ENCODE measurements at regions not wholly inside any gene's neighbourhood (a gene's known extent, or its start where the extent isn't known, plus 50 kb on each side); places are given as distances from the start of the nearest gene placed in this dataset.

DNA sequence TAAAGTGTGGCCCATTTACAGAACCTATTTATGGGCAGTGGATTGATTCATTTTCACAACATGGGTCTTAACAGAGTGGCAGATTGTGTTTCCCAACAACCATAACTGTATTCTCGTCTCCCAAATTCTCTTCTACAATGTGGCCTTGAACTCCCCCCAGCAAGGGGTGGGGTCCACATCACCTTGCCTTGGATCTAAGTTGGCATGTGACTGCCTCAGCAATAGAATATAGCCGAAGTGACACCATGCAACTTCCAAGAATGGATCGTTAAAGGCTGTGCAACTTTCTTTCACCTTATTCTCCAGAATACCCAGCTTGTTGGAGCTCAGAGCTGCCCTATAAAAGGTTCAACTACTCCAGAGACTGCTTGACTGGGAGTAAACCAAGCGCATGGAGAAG is 72.0 kb upstream of the CDH5 start:
- TF ChIP-seq NFYB (CRISPR knock-in tag; conservative IDR thresholded peaks at IDR 0.05; ENCODE audit: low read depth) (no peak), GRHL2 (CRISPR knock-in tag; IDR thresholded peaks at IDR 0.05; ENCODE audit: insufficient replicate concordance, severe bottlenecking) (no peak), ETV6 (CRISPR knock-in tag; IDR thresholded peaks at IDR 0.05) (no peak), TEAD1 (CRISPR knock-in tag; IDR thresholded peaks at IDR 0.05) (no peak), SMAD4 (CRISPR knock-in tag; IDR thresholded peaks at IDR 0.05) (no peak), ZNF232 (CRISPR knock-in tag; IDR thresholded peaks at IDR 0.05) (no peak), ZNF219 (CRISPR knock-in tag; IDR thresholded peaks at IDR 0.05; ENCODE audit: borderline replicate concordance) (no peak)
- TF ChIP-seq, protein P1, sequence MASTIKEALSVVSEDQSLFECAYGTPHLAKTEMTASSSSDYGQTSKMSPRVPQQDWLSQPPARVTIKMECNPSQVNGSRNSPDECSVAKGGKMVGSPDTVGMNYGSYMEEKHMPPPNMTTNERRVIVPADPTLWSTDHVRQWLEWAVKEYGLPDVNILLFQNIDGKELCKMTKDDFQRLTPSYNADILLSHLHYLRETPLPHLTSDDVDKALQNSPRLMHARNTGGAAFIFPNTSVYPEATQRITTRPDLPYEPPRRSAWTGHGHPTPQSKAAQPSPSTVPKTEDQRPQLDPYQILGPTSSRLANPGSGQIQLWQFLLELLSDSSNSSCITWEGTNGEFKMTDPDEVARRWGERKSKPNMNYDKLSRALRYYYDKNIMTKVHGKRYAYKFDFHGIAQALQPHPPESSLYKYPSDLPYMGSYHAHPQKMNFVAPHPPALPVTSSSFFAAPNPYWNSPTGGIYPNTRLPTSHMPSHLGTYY (CRISPR knock-in tag; IDR thresholded peaks at IDR 0.05), result no peak
- TF ChIP-seq, protein P2, sequence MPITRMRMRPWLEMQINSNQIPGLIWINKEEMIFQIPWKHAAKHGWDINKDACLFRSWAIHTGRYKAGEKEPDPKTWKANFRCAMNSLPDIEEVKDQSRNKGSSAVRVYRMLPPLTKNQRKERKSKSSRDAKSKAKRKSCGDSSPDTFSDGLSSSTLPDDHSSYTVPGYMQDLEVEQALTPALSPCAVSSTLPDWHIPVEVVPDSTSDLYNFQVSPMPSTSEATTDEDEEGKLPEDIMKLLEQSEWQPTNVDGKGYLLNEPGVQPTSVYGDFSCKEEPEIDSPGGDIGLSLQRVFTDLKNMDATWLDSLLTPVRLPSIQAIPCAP (CRISPR knock-in tag; IDR thresholded peaks at IDR 0.05), result no peak
- ATAC-seq (no peak), DNase-seq (ENCODE audit: low spot score) (no peak)
- CTCF ChIA-PET, result no interaction called here
- Mint-ChIP-seq H3K27ac (no peak overlapping the region), H3K4me1 (no peaks in the 10 kb centered on the region), H3K4me3 (no peak overlapping the region), H3K9me3 (peaks cover 5% of the 10 kb centered on the region), H3K27me3 (ENCODE audit: low read depth) (peaks cover 3% of the 10 kb centered on the region; the same call in 1 of the 2 replicates), H3K36me3 (no peaks in the 10 kb centered on the region)
- POLR2A ChIA-PET, result no interaction called here

- H3K4me1 Mint-ChIP-seq, result no peaks in the 10 kb centered on the region
- no peaks in the 10 kb centered on the region for H3K36me3 Mint-ChIP-seq
- peaks cover under 1% of the 10 kb centered on the region for H3K9me3 Mint-ChIP-seq
- H3K27ac Mint-ChIP-seq, result no peak overlapping the region
- H3K4me3 Mint-ChIP-seq, result no peak overlapping the region
- H3K27me3 Mint-ChIP-seq (ENCODE audit: low read depth), result peaks cover 3% of the 10 kb centered on the region; the same call in 1 of the 2 replicates
- ATAC-seq (no peak), DNase-seq (ENCODE audit: low spot score) (no peak)
- TF ChIP-seq CREB1 (CRISPR knock-in tag; IDR thresholded peaks at IDR 0.05), result no peak
- TF ChIP-seq, protein P3, sequence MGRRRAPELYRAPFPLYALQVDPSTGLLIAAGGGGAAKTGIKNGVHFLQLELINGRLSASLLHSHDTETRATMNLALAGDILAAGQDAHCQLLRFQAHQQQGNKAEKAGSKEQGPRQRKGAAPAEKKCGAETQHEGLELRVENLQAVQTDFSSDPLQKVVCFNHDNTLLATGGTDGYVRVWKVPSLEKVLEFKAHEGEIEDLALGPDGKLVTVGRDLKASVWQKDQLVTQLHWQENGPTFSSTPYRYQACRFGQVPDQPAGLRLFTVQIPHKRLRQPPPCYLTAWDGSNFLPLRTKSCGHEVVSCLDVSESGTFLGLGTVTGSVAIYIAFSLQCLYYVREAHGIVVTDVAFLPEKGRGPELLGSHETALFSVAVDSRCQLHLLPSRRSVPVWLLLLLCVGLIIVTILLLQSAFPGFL (CRISPR knock-in tag; IDR thresholded peaks at IDR 0.05; ENCODE audit: borderline replicate concordance), result no peak
- TF ChIP-seq NR2C2 (CRISPR knock-in tag; IDR thresholded peaks at IDR 0.05), result no peak
- TF ChIP-seq ESRRA (CRISPR knock-in tag; IDR thresholded peaks at IDR 0.05; ENCODE audit: borderline replicate concordance), result no peak
- TF ChIP-seq ETV6 (CRISPR knock-in tag; IDR thresholded peaks at IDR 0.05), result no peak
- no peak for TF ChIP-seq ZNF317 (CRISPR knock-in tag; IDR thresholded peaks at IDR 0.05; ENCODE audit: borderline replicate concordance, low read depth)
- TF ChIP-seq SMAD3 (CRISPR knock-in tag; IDR thresholded peaks at IDR 0.05; ENCODE audit: borderline replicate concordance), result no peak
- TF ChIP-seq AR (CRISPR knock-in tag; IDR thresholded peaks at IDR 0.05), result no peak
- TF ChIP-seq, protein P2 (CRISPR knock-in tag; IDR thresholded peaks at IDR 0.05), result no peak
- no peak for TF ChIP-seq OVOL2 (CRISPR knock-in tag; IDR thresholded peaks at IDR 0.05; ENCODE audit: borderline replicate concordance)
- no peak for TF ChIP-seq FOXP1 (CRISPR knock-in tag; IDR thresholded peaks at IDR 0.05; ENCODE audit: borderline replicate concordance)
- no peak for TF ChIP-seq TP53 (CRISPR knock-in tag; IDR thresholded peaks at IDR 0.05)
- TF ChIP-seq KAT7 (CRISPR knock-in tag; IDR thresholded peaks at IDR 0.05; ENCODE audit: borderline replicate concordance), result no peak
- TF ChIP-seq, protein P4, sequence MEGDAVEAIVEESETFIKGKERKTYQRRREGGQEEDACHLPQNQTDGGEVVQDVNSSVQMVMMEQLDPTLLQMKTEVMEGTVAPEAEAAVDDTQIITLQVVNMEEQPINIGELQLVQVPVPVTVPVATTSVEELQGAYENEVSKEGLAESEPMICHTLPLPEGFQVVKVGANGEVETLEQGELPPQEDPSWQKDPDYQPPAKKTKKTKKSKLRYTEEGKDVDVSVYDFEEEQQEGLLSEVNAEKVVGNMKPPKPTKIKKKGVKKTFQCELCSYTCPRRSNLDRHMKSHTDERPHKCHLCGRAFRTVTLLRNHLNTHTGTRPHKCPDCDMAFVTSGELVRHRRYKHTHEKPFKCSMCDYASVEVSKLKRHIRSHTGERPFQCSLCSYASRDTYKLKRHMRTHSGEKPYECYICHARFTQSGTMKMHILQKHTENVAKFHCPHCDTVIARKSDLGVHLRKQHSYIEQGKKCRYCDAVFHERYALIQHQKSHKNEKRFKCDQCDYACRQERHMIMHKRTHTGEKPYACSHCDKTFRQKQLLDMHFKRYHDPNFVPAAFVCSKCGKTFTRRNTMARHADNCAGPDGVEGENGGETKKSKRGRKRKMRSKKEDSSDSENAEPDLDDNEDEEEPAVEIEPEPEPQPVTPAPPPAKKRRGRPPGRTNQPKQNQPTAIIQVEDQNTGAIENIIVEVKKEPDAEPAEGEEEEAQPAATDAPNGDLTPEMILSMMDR (IDR thresholded peaks at IDR 0.05), result no peak
- no peak for TF ChIP-seq TEAD4 (CRISPR knock-in tag; IDR thresholded peaks at IDR 0.05)
- POLR2A ChIA-PET, result no interaction called here
- CTCF ChIA-PET, result no interaction called here
These were observed 72.6 kb upstream of the CDH5 start for GRCh38 chr16:66293932-66294331.

All from WTC11 (cell line).